Ishikawa (cell line): ENCODE measurements at regions not wholly inside any gene's neighbourhood (a gene's known extent, or its start where the extent isn't known, plus 50 kb on each side); places are given as distances from the start of the nearest gene placed in this dataset.

ENCODE experiments used
- CEBPB ChIP-seq: IDR thresholded peaks from 2 replicates; pipeline ENCODE4 v1.6.1; 2012
- CREB1 ChIP-seq: IDR thresholded peaks from 2 replicates; pipeline ENCODE4 v1.6.1; 2012; ENCODE audit warnings: low read depth
- RAD21 ChIP-seq: IDR thresholded peaks from 2 replicates; pipeline ENCODE4 v1.6.1; 2012; ENCODE audit warnings: low read depth
- TAF1 ChIP-seq: IDR thresholded peaks from 2 replicates; pipeline ENCODE4 v1.6.1; 2012; ENCODE audit warnings: low read depth, mild to moderate bottlenecking
- TCF12 ChIP-seq: IDR thresholded peaks from 2 replicates; pipeline ENCODE4 v1.6.1; 2012; ENCODE audit warnings: low read depth
- YY1 ChIP-seq: IDR thresholded peaks from 2 replicates; pipeline ENCODE4 v1.6.1; 2012; ENCODE audit warnings: low read depth
- TF ChIP-seq, protein P1 (sequence below): IDR thresholded peaks from 2 replicates; pipeline ENCODE4 v1.6.1; 2012
- TF ChIP-seq, protein P2 (sequence below): IDR thresholded peaks from 2 replicates; pipeline ENCODE4 v1.6.1; 2012

DNA sequence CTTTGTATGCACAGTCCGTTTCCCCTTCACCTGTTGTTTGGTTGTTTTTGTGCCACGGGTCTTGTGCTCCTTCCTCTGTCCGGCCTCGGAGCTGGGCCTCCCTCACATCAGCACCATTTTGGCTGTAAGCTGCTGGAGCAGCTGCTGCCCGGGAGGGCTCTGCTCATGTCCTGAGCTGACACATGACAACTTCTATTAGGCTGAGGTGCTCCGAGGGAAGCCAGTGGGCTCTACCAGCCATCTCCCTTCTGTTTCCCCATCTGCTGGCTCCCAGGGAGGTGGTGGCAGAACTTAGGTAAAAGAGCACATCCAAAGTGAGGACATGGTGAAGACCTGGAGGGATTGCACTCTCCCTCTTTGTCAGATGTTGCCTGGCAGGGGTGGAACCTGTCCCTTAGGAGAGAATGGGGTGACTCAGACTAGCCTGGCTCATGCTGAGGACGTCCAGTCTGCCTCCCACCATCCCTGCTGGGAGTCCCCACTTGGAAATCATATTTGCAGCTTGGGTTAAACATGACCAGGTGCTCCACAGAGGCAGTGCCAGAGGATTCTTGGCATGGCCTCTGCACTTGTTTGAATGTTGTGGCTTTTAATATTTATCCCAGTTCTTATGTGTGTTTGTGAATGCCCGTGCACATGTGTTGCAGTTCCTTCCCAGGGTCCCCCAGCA lies 49.8 kb upstream of the TNP1 start:
- no peak for TF ChIP-seq RAD21
- TF ChIP-seq, protein P1, sequence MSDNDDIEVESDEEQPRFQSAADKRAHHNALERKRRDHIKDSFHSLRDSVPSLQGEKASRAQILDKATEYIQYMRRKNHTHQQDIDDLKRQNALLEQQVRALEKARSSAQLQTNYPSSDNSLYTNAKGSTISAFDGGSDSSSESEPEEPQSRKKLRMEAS = no peak
- TF ChIP-seq CREB1 = no peak
- no peak for TF ChIP-seq TAF1
- TF ChIP-seq, protein P2, sequence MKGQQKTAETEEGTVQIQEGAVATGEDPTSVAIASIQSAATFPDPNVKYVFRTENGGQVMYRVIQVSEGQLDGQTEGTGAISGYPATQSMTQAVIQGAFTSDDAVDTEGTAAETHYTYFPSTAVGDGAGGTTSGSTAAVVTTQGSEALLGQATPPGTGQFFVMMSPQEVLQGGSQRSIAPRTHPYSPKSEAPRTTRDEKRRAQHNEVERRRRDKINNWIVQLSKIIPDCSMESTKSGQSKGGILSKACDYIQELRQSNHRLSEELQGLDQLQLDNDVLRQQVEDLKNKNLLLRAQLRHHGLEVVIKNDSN = no peak
- TF ChIP-seq CEBPB = no peak
- TF ChIP-seq YY1 = no peak
- TF ChIP-seq TCF12 = no peak
